PC-9 (cell line): ENCODE measurements at regions not wholly inside any gene's neighbourhood (a gene's known extent, or its start where the extent isn't known, plus 50 kb on each side); places are given as distances from the start of the nearest gene placed in this dataset.

Source experiments
- BruUV-seq: library from RNA; stranded (reverse); fragments of 400-500 nt; replicated peaks from 2 replicates; lab custom pipeline; 2021; lab: Mats Ljungman, UMichigan
- CTCF ChIA-PET: fragments of 300-600 bp; sonication (Branson Sonifier 250); formaldehyde crosslinking; loops from one replicate; lab custom pipeline; 2022; ENCODE audit warnings: antibody characterized with exemption; lab: Charles Lee
- POLR2A ChIA-PET: fragments of 300-600 bp; sonication (Branson Sonifier 250); formaldehyde crosslinking; loops from one replicate; lab custom pipeline; 2022; ENCODE audit warnings: antibody characterized with exemption; ENCODE audit not compliant: unreplicated experiment; lab: Charles Lee
- DNase-seq, 2 experiments: peaks; one replicate each; pipeline versions ENCODE4 v3.0.0 to v3.0.0-alpha.2; 2015 to 2022; ENCODE audit warnings: mixed read lengths in 1 of 2
- H2AFZ ChIP-seq: fragments of 200-600 bp; sonication (generic); 2 replicates; pipeline ENCODE4 v1.8.1; 2017; ENCODE audit warnings: antibody characterized with exemption
- H3F3A ChIP-seq: fragments of 200-600 bp; sonication (generic); 2 replicates; pipeline ENCODE4 v1.8.1; 2017; ENCODE audit warnings: antibody characterized with exemption, mild to moderate bottlenecking, low read depth; ENCODE audit not compliant: insufficient read depth
- H3K27ac ChIP-seq: fragments of 200-600 bp; sonication (generic); 2 replicates; pipeline ENCODE4 v1.6.1; 2016; ENCODE audit warnings: mixed run types
- H3K27me3 ChIP-seq: fragments of 200-600 bp; sonication (generic); 2 replicates; pipeline ENCODE4 v1.6.1; 2016; ENCODE audit warnings: low read depth, mixed run types; ENCODE audit not compliant: insufficient read depth
- H3K36me3 ChIP-seq: fragments of 200-600 bp; sonication (generic); 2 replicates; pipeline ENCODE4 v1.6.1; 2016; ENCODE audit warnings: low read depth, mixed run types
- H3K4me1 ChIP-seq: fragments of 200-600 bp; sonication (generic); replicated peaks from 2 replicates; pipeline ENCODE4 v1.6.1; 2016; ENCODE audit warnings: mixed run types; ENCODE audit not compliant: insufficient read depth
- H3K4me2 ChIP-seq: fragments of 200-600 bp; sonication (generic); 2 replicates; pipeline ENCODE4 v1.6.1; 2017; ENCODE audit warnings: mixed run types
- H3K4me3 ChIP-seq: fragments of 200-600 bp; sonication (generic); 2 replicates; pipeline ENCODE4 v1.6.1; 2016; ENCODE audit warnings: mixed run types
- H3K79me2 ChIP-seq: fragments of 200-600 bp; sonication (generic); 2 replicates; pipeline ENCODE4 v1.6.1; 2017; ENCODE audit warnings: low read depth, mixed run types
- H3K9me2 ChIP-seq: fragments of 200-600 bp; sonication (generic); 2 replicates; pipeline ENCODE4 v1.8.1; 2017; ENCODE audit warnings: mild to moderate bottlenecking; ENCODE audit not compliant: insufficient read depth
- H3K9me3 ChIP-seq: fragments of 200-600 bp; sonication (generic); 2 replicates; pipeline ENCODE4 v1.8.1; 2016; ENCODE audit warnings: low read depth; ENCODE audit not compliant: insufficient read depth
- H4K20me1 ChIP-seq: fragments of 200-600 bp; sonication (generic); 2 replicates; pipeline ENCODE4 v1.8.1; 2017; ENCODE audit not compliant: insufficient read depth
- EZH2 ChIP-seq: fragments of 200-600 bp; sonication (generic); IDR thresholded peaks from 2 replicates; pipeline ENCODE4 v1.8.0; 2017; ENCODE audit warnings: antibody characterized with exemption, low read depth
- intact Hi-C: fragments of 100-400 bp; cut with micrococcal nuclease; formaldehyde crosslinking; loops from one replicate; pipeline ENCODE4 v1.10.0; 2022; ENCODE audit not compliant: unreplicated experiment
- TF ChIP-seq, protein P1 (sequence below): fragments of 200-600 bp; sonication (generic); conservative IDR thresholded peaks from 2 replicates; pipeline ENCODE4 v1.6.1; 2017; ENCODE audit warnings: mixed run types, antibody characterized with exemption, mild to moderate bottlenecking, moderate library complexity

- DNase-seq: no peak
- Histone ChIP-seq H3K4me2 (no peak overlapping the region), H2AFZ (no peak overlapping the region), H3K9me2 (no peaks in the 10 kb centered on the region), H3K27me3 (no peaks in the 10 kb centered on the region), H3F3A (no peaks in the 10 kb centered on the region), H3K4me3 (no peak overlapping the region), H3K4me1 (no peaks in the 10 kb centered on the region), H3K36me3 (no peaks in the 10 kb centered on the region), H3K79me2 (no peaks in the 10 kb centered on the region), H4K20me1 (no peaks in the 10 kb centered on the region), H3K9me3 (no peaks in the 10 kb centered on the region), H3K27ac (no peak overlapping the region)
- TF ChIP-seq, protein P1, sequence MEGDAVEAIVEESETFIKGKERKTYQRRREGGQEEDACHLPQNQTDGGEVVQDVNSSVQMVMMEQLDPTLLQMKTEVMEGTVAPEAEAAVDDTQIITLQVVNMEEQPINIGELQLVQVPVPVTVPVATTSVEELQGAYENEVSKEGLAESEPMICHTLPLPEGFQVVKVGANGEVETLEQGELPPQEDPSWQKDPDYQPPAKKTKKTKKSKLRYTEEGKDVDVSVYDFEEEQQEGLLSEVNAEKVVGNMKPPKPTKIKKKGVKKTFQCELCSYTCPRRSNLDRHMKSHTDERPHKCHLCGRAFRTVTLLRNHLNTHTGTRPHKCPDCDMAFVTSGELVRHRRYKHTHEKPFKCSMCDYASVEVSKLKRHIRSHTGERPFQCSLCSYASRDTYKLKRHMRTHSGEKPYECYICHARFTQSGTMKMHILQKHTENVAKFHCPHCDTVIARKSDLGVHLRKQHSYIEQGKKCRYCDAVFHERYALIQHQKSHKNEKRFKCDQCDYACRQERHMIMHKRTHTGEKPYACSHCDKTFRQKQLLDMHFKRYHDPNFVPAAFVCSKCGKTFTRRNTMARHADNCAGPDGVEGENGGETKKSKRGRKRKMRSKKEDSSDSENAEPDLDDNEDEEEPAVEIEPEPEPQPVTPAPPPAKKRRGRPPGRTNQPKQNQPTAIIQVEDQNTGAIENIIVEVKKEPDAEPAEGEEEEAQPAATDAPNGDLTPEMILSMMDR: no peak
- TF ChIP-seq EZH2: no peak
- POLR2A ChIA-PET: no interaction called here
- CTCF ChIA-PET: no interaction called here
- BruUV-seq: no TSS peak
- intact Hi-C loops: no loop called here
These were observed 499.8 kb upstream of the GCFC2 start for GRCh38 chr2:76210551-76210950.

DNA sequence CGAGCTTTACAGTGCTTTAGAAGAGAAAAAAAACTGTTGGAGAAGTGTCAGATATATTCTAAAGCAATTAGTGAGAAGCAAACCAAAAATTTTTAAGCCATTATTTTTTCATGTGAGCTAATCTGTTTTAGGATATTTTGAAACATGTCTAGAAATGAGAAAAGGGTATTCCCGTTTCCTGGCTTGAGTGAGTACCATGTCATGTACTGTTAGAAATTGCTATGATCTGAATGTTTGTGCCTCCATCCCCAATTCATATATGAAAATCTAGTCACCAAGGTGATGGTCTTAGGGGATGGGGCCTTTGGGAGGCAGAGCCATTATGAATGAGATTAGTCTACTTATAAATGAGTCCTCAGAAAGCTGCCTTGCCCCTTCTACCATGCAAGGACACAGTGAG lies 493.3 kb upstream of the GCFC2 start:
- Histone ChIP-seq H3F3A (no peaks in the 10 kb centered on the region), H3K27me3 (no peaks in the 10 kb centered on the region), H3K4me2 (no peak overlapping the region), H3K4me1 (no peaks in the 10 kb centered on the region), H2AFZ (no peak overlapping the region), H3K4me3 (no peak overlapping the region), H3K27ac (no peak overlapping the region), H3K9me3 (no peaks in the 10 kb centered on the region), H3K79me2 (no peaks in the 10 kb centered on the region), H3K9me2 (no peaks in the 10 kb centered on the region), H4K20me1 (no peaks in the 10 kb centered on the region), H3K36me3 (no peaks in the 10 kb centered on the region)
- POLR2A ChIA-PET: no interaction called here
- intact Hi-C loops: no loop called here
- TF ChIP-seq EZH2: no peak
- TF ChIP-seq, protein P1: no peak
- CTCF ChIA-PET: no interaction called here
- no TSS peak for BruUV-seq
- DNase-seq: no peak

DNA sequence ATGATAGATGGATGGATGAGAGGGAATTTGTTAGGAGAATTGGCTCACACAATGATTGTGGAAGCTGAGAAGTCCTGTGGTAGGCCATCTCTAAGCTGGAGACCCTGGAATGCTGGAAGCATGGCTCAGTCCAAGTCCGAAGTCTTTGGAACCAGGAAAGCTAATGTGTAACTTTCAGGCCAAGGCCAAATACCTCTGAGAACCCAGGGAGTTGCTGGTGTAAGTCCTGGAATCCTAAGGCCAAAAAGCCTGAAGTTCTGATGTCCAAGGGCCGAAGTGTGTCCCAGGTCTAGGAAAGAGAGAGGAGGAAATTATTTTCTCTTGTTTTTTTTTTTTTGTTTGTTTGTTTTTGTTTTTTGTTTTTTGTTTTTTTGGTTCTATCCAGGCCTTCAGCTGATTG lies 492.2 kb upstream of the GCFC2 start:
- BruUV-seq: no TSS peak
- CTCF ChIA-PET: interaction anchor here (0.5 kb wide), 1 partner anchor 26 kb away, joined by 3 read pairs; no protein-coding TSS in a partner anchor
- no peaks in the 10 kb centered on the region for H3K9me2 ChIP-seq
- no peak for TF ChIP-seq EZH2
- TF ChIP-seq, protein P1: no peak
- H3F3A ChIP-seq: no peaks in the 10 kb centered on the region
- H3K9me3 ChIP-seq: no peaks in the 10 kb centered on the region
- no peak overlapping the region for H3K4me3 ChIP-seq
- intact Hi-C loops: no loop called here
- H3K27me3 ChIP-seq: no peaks in the 10 kb centered on the region
- no peaks in the 10 kb centered on the region for H4K20me1 ChIP-seq
- no peak for DNase-seq
- H3K4me1 ChIP-seq: no peaks in the 10 kb centered on the region
- H3K4me2 ChIP-seq: no peak overlapping the region
- POLR2A ChIA-PET: no interaction called here
- no peaks in the 10 kb centered on the region for H3K79me2 ChIP-seq
- H3K36me3 ChIP-seq: no peaks in the 10 kb centered on the region
- no peak overlapping the region for H2AFZ ChIP-seq
- H3K27ac ChIP-seq: no peak overlapping the region
